Esophagus (tissue), 2 donors: ENCODE measurements at regions not wholly inside any gene's neighbourhood (a gene's known extent, or its start where the extent isn't known, plus 50 kb on each side); places are given as distances from the start of the nearest gene placed in this dataset.

ENCODE experiments used
- H3K27ac ChIP-seq, 2 donors: one replicate each; pipeline ENCODE4 v1.5.1; 2013; ENCODE audit warnings: low read depth in 2 of 2, mild to moderate bottlenecking in 2 of 2, inconsistent platforms in 1 of 2, low read length in 1 of 2, moderate library complexity in 1 of 2
- H3K27me3 ChIP-seq, 2 donors: one replicate each; pipeline ENCODE4 v1.6.1; 2013; ENCODE audit warnings: low read length in 2 of 2, control low read depth in 1 of 2, mild to moderate bottlenecking in 1 of 2; ENCODE audit not compliant: insufficient read depth in 2 of 2, control insufficient read depth in 1 of 2
- H3K36me3 ChIP-seq, 2 donors: one replicate each; pipeline ENCODE4 v1.6.1; 2013; ENCODE audit warnings: low read length in 1 of 2; ENCODE audit not compliant: control insufficient read depth in 2 of 2, insufficient read depth in 2 of 2
- H3K4me1 ChIP-seq, 2 donors: one replicate each; pipeline ENCODE4 v1.6.1; 2013; ENCODE audit warnings: low read length in 1 of 2; ENCODE audit not compliant: control insufficient read depth in 2 of 2, insufficient read depth in 2 of 2
- H3K4me3 ChIP-seq, 2 donors: one replicate each; pipeline ENCODE4 v1.5.1; 2013; ENCODE audit warnings: low read length in 2 of 2, mild to moderate bottlenecking in 2 of 2, low read depth in 1 of 2, moderate library complexity in 1 of 2
- H3K9me3 ChIP-seq, 2 donors: one replicate each; pipeline ENCODE4 v1.6.1; 2013; ENCODE audit warnings: mild to moderate bottlenecking in 2 of 2, low read depth in 1 of 2, low read length in 1 of 2, moderate library complexity in 1 of 2; ENCODE audit not compliant: control insufficient read depth in 2 of 2, insufficient read depth in 1 of 2
- WGBS, 2 donors: extraction: QIAGEN DNeasy Blood & Tissue Kit; methylation state at CpG; one replicate each; pipeline ENCODE4 v1.1.7; 2013; 5-methylcytosine and 5-hydroxymethylcytosine counted together
- donor health status: healthy with polysubstance abuse.
- donor health status: Bipolar disorder and iron deficiency.

- Histone ChIP-seq H3K36me3 (no peaks in the 10 kb centered on the region), H3K9me3 (no peaks in the 10 kb centered on the region), H3K27me3 (peaks cover 0 to 3% of the 10 kb centered on the region in 2 donors), H3K4me3 (no peak overlapping the region), H3K27ac (no peak overlapping the region), H3K4me1 (no peaks in the 10 kb centered on the region)
- WGBS, 2 donors: 68 to 70% methylated on average over 10 of the region's 10 CpGs
Observed at GRCh38 chr20:58073945-58074856, 154.3 kb downstream of the ANKRD60 start.

- H3K4me1 ChIP-seq: no peaks in the 10 kb centered on the region
- H3K27ac ChIP-seq: no peak overlapping the region
- WGBS, 2 donors: 86 to 88% methylated on average over 15 of the region's 15 CpGs
- H3K9me3 ChIP-seq: no peaks in the 10 kb centered on the region
- H3K4me3 ChIP-seq: no peak overlapping the region
- peaks cover 0 to 3% of the 10 kb centered on the region in 2 donors for H3K27me3 ChIP-seq
- no peaks in the 10 kb centered on the region for H3K36me3 ChIP-seq
Observed at GRCh38 chr20:58072695-58073671, 155.5 kb downstream of the ANKRD60 start.

- 58 to 84% methylated on average over 3 of the region's 3 CpGs for WGBS, 2 donors
- no peaks in the 10 kb centered on the region for H3K27me3 ChIP-seq
- no peak overlapping the region for H3K4me3 ChIP-seq
- H3K4me1 ChIP-seq: no peaks in the 10 kb centered on the region
- no peaks in the 10 kb centered on the region for H3K9me3 ChIP-seq
- no peak overlapping the region for H3K27ac ChIP-seq
- no peaks in the 10 kb centered on the region for H3K36me3 ChIP-seq
Observed at GRCh38 chr20:58071991-58072390, 156.5 kb downstream of the ANKRD60 start.

GRCh38 chr20:58071298-58071697, 157.2 kb downstream of the ANKRD60 start:
- H3K4me1 ChIP-seq: no peaks in the 10 kb centered on the region
- no peaks in the 10 kb centered on the region for H3K9me3 ChIP-seq
- H3K36me3 ChIP-seq: no peaks in the 10 kb centered on the region
- no peak overlapping the region for H3K27ac ChIP-seq
- H3K27me3 ChIP-seq: no peaks in the 10 kb centered on the region
- no peak overlapping the region for H3K4me3 ChIP-seq

GRCh38 chr20:58070664-58071196, 157.7 kb downstream of the ANKRD60 start:
- no peaks in the 10 kb centered on the region for H3K27me3 ChIP-seq
- H3K4me3 ChIP-seq: no peak overlapping the region
- no peaks in the 10 kb centered on the region for H3K36me3 ChIP-seq
- H3K4me1 ChIP-seq: no peaks in the 10 kb centered on the region
- H3K9me3 ChIP-seq: no peaks in the 10 kb centered on the region
- whole genome bisulfite sequencing, 2 donors: 81 to 85% methylated on average over 11 of the region's 11 CpGs
- no peak overlapping the region for H3K27ac ChIP-seq

GRCh38 chr20:58069796-58070663, 158.4 kb downstream of the ANKRD60 start:
- Histone ChIP-seq H3K27me3 (no peaks in the 10 kb centered on the region), H3K4me1 (no peaks in the 10 kb centered on the region), H3K9me3 (no peaks in the 10 kb centered on the region), H3K4me3 (no peak overlapping the region), H3K36me3 (no peaks in the 10 kb centered on the region), H3K27ac (no peak overlapping the region)
- WGBS, 2 donors: 82 to 87% methylated on average over 16 of the region's 16 CpGs

- H3K27me3 ChIP-seq: no peaks in the 10 kb centered on the region
- H3K4me1 ChIP-seq: no peaks in the 10 kb centered on the region
- no peaks in the 10 kb centered on the region for H3K36me3 ChIP-seq
- H3K9me3 ChIP-seq: no peaks in the 10 kb centered on the region
- H3K27ac ChIP-seq: no peak overlapping the region
- no peak overlapping the region for H3K4me3 ChIP-seq
- WGBS, 2 donors: 80 to 91% methylated on average over 12 of the region's 12 CpGs
Observed at GRCh38 chr20:58069207-58069606, 159.2 kb downstream of the ANKRD60 start.

- no peaks in the 10 kb centered on the region for H3K9me3 ChIP-seq
- H3K36me3 ChIP-seq: no peaks in the 10 kb centered on the region
- 41 to 50% methylated on average over 6 of the region's 6 CpGs for WGBS, 2 donors
- H3K27me3 ChIP-seq: no peaks in the 10 kb centered on the region
- no peak overlapping the region for H3K27ac ChIP-seq
- no peaks in the 10 kb centered on the region for H3K4me1 ChIP-seq
- no peak overlapping the region for H3K4me3 ChIP-seq
Observed at GRCh38 chr20:58065508-58066361, 162.7 kb downstream of the ANKRD60 start.
